Testis (tissue), 2 donors: ENCODE measurements at regions not wholly inside any gene's neighbourhood (a gene's known extent, or its start where the extent isn't known, plus 50 kb on each side); places are given as distances from the start of the nearest gene placed in this dataset.

Source experiments
- DNase-seq: peaks from one replicate; pipeline ENCODE4 v3.0.0-alpha.2; 2019
- H3K27ac ChIP-seq, 2 donors: fragments of 200-600 bp; sonication (generic); one replicate each; pipeline ENCODE4 v1.5.1; 2019
- H3K27me3 ChIP-seq: fragments of 200-600 bp; sonication (generic); one replicate; pipeline ENCODE4 v1.5.1; 2019
- H3K36me3 ChIP-seq: fragments of 200-600 bp; sonication (generic); one replicate; pipeline ENCODE4 v1.5.1; 2017; ENCODE audit warnings: low read depth; ENCODE audit errors: missing control alignments
- H3K4me1 ChIP-seq: fragments of 200-600 bp; sonication (generic); one replicate; pipeline ENCODE4 v1.5.1; 2019
- H3K4me3 ChIP-seq, 2 donors: fragments of 200-600 bp; sonication (generic); one replicate each; pipeline ENCODE4 v1.5.1; 2017 to 2019
- H3K9me3 ChIP-seq: fragments of 200-600 bp; sonication (generic); one replicate; pipeline ENCODE4 v1.5.1; 2017
- POLR2A ChIP-seq: fragments of 450-650 bp; IDR thresholded peaks from one replicate; pipeline ENCODE4 v1.6.1; 2017; ENCODE audit warnings: antibody characterized with exemption, mild to moderate bottlenecking, moderate library complexity
- WGBS, 2 donors: methylation state at CpG; one replicate each; pipeline ENCODE4 v1.1.5; 2018; 5-methylcytosine and 5-hydroxymethylcytosine counted together
- intact Hi-C: fragments of 100-400 bp; cut with DNase I; formaldehyde crosslinking; loops from one replicate; pipeline ENCODE4 v1.15.1; 2023; ENCODE audit warnings: low total_unique reads
- TF ChIP-seq, protein P1 (sequence below), 3 experiments: fragments of 450-650 bp in 2 of 3; fragments of 200-600 bp in 1 of 3; sonication (generic) in 1 of 3; IDR thresholded peaks; one replicate each; pipeline ENCODE4 v1.5.1; 2016 to 2019; ENCODE audit warnings: antibody characterized with exemption in 3 of 3, mild to moderate bottlenecking in 2 of 3, moderate library complexity in 1 of 3

DNA sequence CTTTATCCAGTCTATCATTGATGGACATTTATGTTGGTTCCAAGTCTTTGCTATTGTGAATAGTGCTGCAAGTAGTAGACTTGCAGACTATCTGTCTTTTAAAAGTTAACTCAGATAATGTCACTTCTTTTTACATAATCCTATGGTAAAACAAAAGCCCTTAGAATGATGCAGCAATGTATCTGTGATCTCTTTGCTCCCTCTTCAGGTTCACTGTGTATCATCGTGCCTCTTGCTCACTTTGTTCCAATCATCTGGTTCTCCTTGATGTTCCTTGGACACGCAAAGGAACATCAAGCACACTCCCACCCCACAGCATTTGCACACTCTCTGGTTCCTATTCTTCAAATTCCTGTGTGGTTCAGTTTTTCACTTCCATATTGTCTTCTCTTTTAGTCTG is 472.5 kb upstream of the ZNF804A start:
- no peaks in the 10 kb centered on the region for H3K36me3 ChIP-seq

DNA sequence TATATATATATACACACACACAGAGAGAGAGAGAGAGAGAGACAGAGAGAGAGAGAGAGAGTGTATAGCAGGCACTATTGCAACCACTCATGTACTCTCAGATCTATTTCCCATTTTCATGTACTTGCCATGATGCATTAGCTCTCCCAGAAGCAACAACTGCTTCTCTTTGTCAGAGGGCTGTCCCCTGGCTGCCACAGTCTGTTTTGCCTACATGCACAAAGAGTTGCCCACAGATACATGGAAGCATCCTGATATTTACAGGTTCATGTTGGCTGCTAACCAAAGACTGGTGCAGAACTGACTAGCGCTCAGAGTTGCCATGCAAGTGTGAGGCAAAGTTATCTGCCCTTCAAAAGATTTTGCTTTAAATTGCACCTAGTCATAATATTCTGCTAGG is 469.3 kb upstream of the ZNF804A start:
- Histone ChIP-seq H3K9me3 (no peaks in the 10 kb centered on the region), H3K27ac (no peak overlapping the region), H3K27me3 (no peaks in the 10 kb centered on the region), H3K4me3 (no peak overlapping the region), H3K36me3 (no peaks in the 10 kb centered on the region), H3K4me1 (no peaks in the 10 kb centered on the region)
- TF ChIP-seq POLR2A = no peak
- TF ChIP-seq, protein P1, sequence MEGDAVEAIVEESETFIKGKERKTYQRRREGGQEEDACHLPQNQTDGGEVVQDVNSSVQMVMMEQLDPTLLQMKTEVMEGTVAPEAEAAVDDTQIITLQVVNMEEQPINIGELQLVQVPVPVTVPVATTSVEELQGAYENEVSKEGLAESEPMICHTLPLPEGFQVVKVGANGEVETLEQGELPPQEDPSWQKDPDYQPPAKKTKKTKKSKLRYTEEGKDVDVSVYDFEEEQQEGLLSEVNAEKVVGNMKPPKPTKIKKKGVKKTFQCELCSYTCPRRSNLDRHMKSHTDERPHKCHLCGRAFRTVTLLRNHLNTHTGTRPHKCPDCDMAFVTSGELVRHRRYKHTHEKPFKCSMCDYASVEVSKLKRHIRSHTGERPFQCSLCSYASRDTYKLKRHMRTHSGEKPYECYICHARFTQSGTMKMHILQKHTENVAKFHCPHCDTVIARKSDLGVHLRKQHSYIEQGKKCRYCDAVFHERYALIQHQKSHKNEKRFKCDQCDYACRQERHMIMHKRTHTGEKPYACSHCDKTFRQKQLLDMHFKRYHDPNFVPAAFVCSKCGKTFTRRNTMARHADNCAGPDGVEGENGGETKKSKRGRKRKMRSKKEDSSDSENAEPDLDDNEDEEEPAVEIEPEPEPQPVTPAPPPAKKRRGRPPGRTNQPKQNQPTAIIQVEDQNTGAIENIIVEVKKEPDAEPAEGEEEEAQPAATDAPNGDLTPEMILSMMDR (IDR thresholded peaks at IDR 0.05) = no peak
- no peak for DNase-seq
- WGBS, 2 donors = 67 to 92% methylated on average over 1 of the region's 1 CpG
- intact Hi-C loops = no loop called here

More for the DNA sequence above, 472.5 kb upstream of the ZNF804A start:
- no peak for DNase-seq
- Histone ChIP-seq H3K4me3 (no peak overlapping the region), H3K4me1 (no peaks in the 10 kb centered on the region), H3K27ac (no peak overlapping the region), H3K27me3 (no peaks in the 10 kb centered on the region), H3K9me3 (no peaks in the 10 kb centered on the region)
- 74 to 87% methylated on average over 2 of the region's 2 CpGs for WGBS, 2 donors
- TF ChIP-seq POLR2A = no peak
- TF ChIP-seq, protein P1 (IDR thresholded peaks at IDR 0.05) = no peak
- intact Hi-C loops = no loop called here

DNA sequence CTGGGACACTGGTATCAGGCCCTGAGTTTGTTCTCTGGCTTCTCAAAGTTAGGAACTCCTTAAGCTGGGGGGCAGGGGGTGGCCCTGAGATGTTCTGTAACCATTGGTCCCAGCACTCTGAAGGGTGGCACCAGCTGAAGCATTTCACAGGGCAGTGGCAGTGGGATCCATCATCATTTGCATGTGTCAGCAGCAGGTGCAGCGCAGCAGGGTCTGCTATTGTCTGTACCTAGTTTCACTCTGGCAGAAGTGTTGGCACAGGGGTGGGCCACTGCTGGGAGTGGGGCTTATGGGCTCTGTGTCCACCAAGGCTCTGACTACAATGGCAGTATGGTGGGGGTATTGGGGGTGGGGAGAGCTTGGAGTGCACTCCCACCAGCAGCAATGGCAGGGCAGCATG is 460.4 kb upstream of the ZNF804A start:
- WGBS, 2 donors = 67 to 100% methylated on average over 1 of the region's 1 CpG
- no peak for DNase-seq
- Histone ChIP-seq H3K4me1 (no peaks in the 10 kb centered on the region), H3K4me3 (no peak overlapping the region), H3K9me3 (no peaks in the 10 kb centered on the region), H3K27me3 (no peaks in the 10 kb centered on the region), H3K36me3 (no peaks in the 10 kb centered on the region), H3K27ac (no peak overlapping the region)
- intact Hi-C loops = no loop called here
- TF ChIP-seq, protein P1 (IDR thresholded peaks at IDR 0.05) = no peak
- TF ChIP-seq POLR2A = no peak

DNA sequence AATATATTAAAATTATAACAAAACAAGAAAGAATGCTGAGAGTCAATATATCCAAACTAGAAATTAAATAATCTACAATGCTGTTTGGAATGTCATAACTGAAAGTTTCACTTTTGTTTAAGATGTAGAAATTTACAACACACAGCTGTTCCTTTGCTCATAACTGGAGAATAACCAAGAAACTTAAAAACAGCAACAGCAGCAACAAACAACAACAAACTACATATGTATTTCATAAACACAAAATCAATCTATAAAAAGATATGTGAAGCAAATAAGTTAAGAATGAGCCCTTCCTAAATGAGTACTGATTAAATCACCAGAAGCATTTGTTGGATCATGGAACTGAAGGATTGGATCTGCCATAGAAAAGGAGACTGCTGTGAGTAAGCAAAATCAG is 456.5 kb upstream of the ZNF804A start:
- no peaks in the 10 kb centered on the region for H3K4me1 ChIP-seq
- intact Hi-C loops = no loop called here
- TF ChIP-seq POLR2A = no peak
- TF ChIP-seq, protein P1 (IDR thresholded peaks at IDR 0.05) = no peak
- H3K36me3 ChIP-seq = no peaks in the 10 kb centered on the region
- no peak for DNase-seq
- H3K4me3 ChIP-seq = no peak overlapping the region
- no peaks in the 10 kb centered on the region for H3K27me3 ChIP-seq
- H3K9me3 ChIP-seq = no peaks in the 10 kb centered on the region
- H3K27ac ChIP-seq = no peak overlapping the region

DNA sequence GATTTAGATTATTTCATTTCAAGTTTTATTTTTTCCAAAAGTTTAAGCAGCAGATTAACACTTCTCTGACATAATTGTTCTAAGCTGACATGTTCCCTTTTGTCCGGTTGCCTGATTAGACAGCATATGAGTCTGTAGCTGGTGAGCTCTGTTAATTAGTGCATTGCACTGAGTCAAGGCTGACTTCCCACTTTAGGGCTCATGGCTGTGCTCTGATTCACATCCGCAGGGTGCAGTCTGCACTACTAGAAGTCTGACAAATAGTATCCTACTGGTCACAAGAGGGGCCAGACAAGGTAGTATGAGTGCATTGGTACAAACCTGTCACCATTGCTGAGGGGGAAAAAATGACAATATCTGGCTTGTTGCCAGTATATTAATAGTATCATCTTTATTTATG is 443.9 kb upstream of the ZNF804A start:
- Histone ChIP-seq H3K27me3 (no peaks in the 10 kb centered on the region), H3K4me3 (no peak overlapping the region), H3K27ac (no peak overlapping the region), H3K36me3 (no peaks in the 10 kb centered on the region), H3K4me1 (no peaks in the 10 kb centered on the region), H3K9me3 (no peaks in the 10 kb centered on the region)
- intact Hi-C loops = no loop called here
- WGBS, 2 donors = 61 to 66% methylated on average over 2 of the region's 2 CpGs
- TF ChIP-seq, protein P1 (IDR thresholded peaks at IDR 0.05) = no peak
- no peak for TF ChIP-seq POLR2A
- DNase-seq = no peak
